Right lobe of liver (tissue), 6 donors: ENCODE measurements at regions not wholly inside any gene's neighbourhood (a gene's known extent, or its start where the extent isn't known, plus 50 kb on each side); places are given as distances from the start of the nearest gene placed in this dataset.

Source experiments
- ATAC-seq, 4 donors: fragments of 200-7000 bp; cut with Tn5 transposase; one replicate each; pipeline ENCODE4 v1.9.1; 2020; ENCODE audit warnings: mild to moderate bottlenecking in 4 of 4, moderate library complexity in 4 of 4
- DNase-seq, 3 donors: peaks; one replicate each; pipeline ENCODE4 v3.0.0-alpha.2; 2020
- H3K27ac ChIP-seq, 3 donors: fragments of 200-600 bp; one replicate each; pipeline ENCODE4 v1.8.0; 2022
- H3K27me3 ChIP-seq, 2 donors: fragments of 200-600 bp; one replicate each; pipeline ENCODE4 v1.8.0; 2022
- H3K36me3 ChIP-seq, 4 donors: fragments of 200-600 bp; sonication (generic) in 1 of 4; one replicate each; pipeline versions ENCODE4 v1.5.1 to v1.8.0; 2017 to 2022; ENCODE audit warnings: control low read depth in 1 of 4
- H3K4me1 ChIP-seq, 4 donors: fragments of 200-600 bp; sonication (generic) in 1 of 4; one replicate each; pipeline versions ENCODE4 v1.5.1 to v1.8.0; 2017 to 2022; ENCODE audit warnings: control low read depth in 1 of 4
- H3K4me3 ChIP-seq, 3 donors: fragments of 200-600 bp; one replicate each; pipeline ENCODE4 v1.8.0; 2022
- H3K9me3 ChIP-seq, 4 donors: fragments of 200-600 bp; sonication (generic) in 1 of 4; one replicate each; pipeline versions ENCODE4 v1.5.1 to v1.8.0; 2017 to 2022; ENCODE audit warnings: control low read depth in 1 of 4
- CTCF ChIP-seq, 4 donors: fragments of 200-600 bp in 3 of 4; fragments of 450-650 bp in 1 of 4; IDR thresholded peaks; one replicate each; pipeline versions ENCODE4 v1.5.1 to v1.8.0; 2016 to 2022; ENCODE audit warnings: antibody characterized with exemption in 4 of 4, mild to moderate bottlenecking in 2 of 4
- POLR2A ChIP-seq: fragments of 450-650 bp; IDR thresholded peaks from one replicate; pipeline ENCODE4 v1.6.1; 2017; ENCODE audit warnings: antibody characterized with exemption, mild to moderate bottlenecking
- WGBS: methylation state at CpG from one replicate; pipeline ENCODE4 v1.1.6; 2018; ENCODE audit warnings: low coverage, low lambda C conversion rate; ENCODE audit not compliant: insufficient coverage; ENCODE audit errors: missing lambda C conversion rate; 5-methylcytosine and 5-hydroxymethylcytosine counted together
- intact Hi-C, 2 donors: fragments of 100-400 bp; cut with DNase I; formaldehyde crosslinking; loops; one replicate each; pipeline versions ENCODE4 v1.11.2 to v1.14.1; 2022
- donor health status: DM: no; HTN: yes; CAD: no.
- donor health status: DM: no; HTN: no; CAD: no.
- donor health status: DM: no; HTN: no; CAD: no.
- donor health status: DM: no; HTN: yes; CAD: no.
- donor health status: DM: no; HTN: yes; CAD: no.

- ATAC-seq (no peak), DNase-seq (peak in 2 of 3 donors; percentile 23 to 43)
- H3K4me1 ChIP-seq, result no peaks in the 10 kb centered on the region
- no peak overlapping the region for H3K4me3 ChIP-seq
- no peaks in the 10 kb centered on the region for H3K9me3 ChIP-seq
- no peaks in the 10 kb centered on the region for H3K36me3 ChIP-seq
- no peaks in the 10 kb centered on the region for H3K27me3 ChIP-seq
- intact Hi-C loops, result loop anchor here in 1 of 2 donors (10.0 kb wide), 1 partner anchor 76 kb away; no protein-coding TSS in a partner anchor
- no peak for TF ChIP-seq POLR2A
- TF ChIP-seq CTCF (IDR thresholded peaks at IDR 0.05), result no peak
- 29% methylated on average over 1 of the region's 13 CpGs for WGBS
- no peak overlapping the region for H3K27ac ChIP-seq
Measured at GRCh38 chr9:93900971-93901861, 53.9 kb downstream of the BARX1 start.

- TF ChIP-seq CTCF (IDR thresholded peaks at IDR 0.05) (no peak), POLR2A (no peak)
- Histone ChIP-seq H3K4me1 (no peaks in the 10 kb centered on the region), H3K9me3 (no peaks in the 10 kb centered on the region), H3K27me3 (no peaks in the 10 kb centered on the region), H3K4me3 (no peak overlapping the region), H3K27ac (no peak overlapping the region), H3K36me3 (no peaks in the 10 kb centered on the region)
- 80% methylated on average over 5 of the region's 5 CpGs for WGBS
- intact Hi-C loops, result loop anchor here in 1 of 2 donors (10.0 kb wide), 1 partner anchor 76 kb away; no protein-coding TSS in a partner anchor
- no peak for ATAC-seq
- DNase-seq, result peak in 1 of 3 donors; percentile 31
Measured at GRCh38 chr9:93900436-93900819, 54.7 kb downstream of the BARX1 start.

GRCh38 chr9:93899609-93900435, 55.3 kb downstream of the BARX1 start:
- Histone ChIP-seq H3K4me1 (no peaks in the 10 kb centered on the region), H3K27me3 (no peaks in the 10 kb centered on the region), H3K36me3 (no peaks in the 10 kb centered on the region), H3K4me3 (no peak overlapping the region), H3K9me3 (no peaks in the 10 kb centered on the region), H3K27ac (no peak overlapping the region)
- ATAC-seq (no peak), DNase-seq (peak in 2 of 3 donors; percentile 31 to 34)
- TF ChIP-seq POLR2A (no peak), CTCF (IDR thresholded peaks at IDR 0.05) (no peak)
- intact Hi-C loops, result loop anchor here in 1 of 2 donors (10.0 kb wide), 1 partner anchor 75 kb away; no protein-coding TSS in a partner anchor
- 82% methylated on average over 5 of the region's 8 CpGs for WGBS

- no peak for TF ChIP-seq POLR2A
- no peak for TF ChIP-seq CTCF (IDR thresholded peaks at IDR 0.05)
Measured at GRCh38 chr9:93898502-93899426, 56.4 kb downstream of the BARX1 start.

More at GRCh38 chr9:93898502-93899426, 56.4 kb downstream of the BARX1 start:
- DNase-seq (peak; percentile 9 to 52 (median 31)), ATAC-seq (no peak)
- Histone ChIP-seq H3K9me3 (no peaks in the 10 kb centered on the region), H3K27me3 (no peaks in the 10 kb centered on the region), H3K4me1 (peaks cover 0 to 7% (median 0%) of the 10 kb centered on the region in 4 donors), H3K27ac (no peak overlapping the region), H3K4me3 (no peak overlapping the region), H3K36me3 (no peaks in the 10 kb centered on the region)
- intact Hi-C loops, result no loop called here
- WGBS, result 76% methylated on average over 6 of the region's 17 CpGs
